GM23338 (cell line): ENCODE measurements at regions not wholly inside any gene's neighbourhood (a gene's known extent, or its start where the extent isn't known, plus 50 kb on each side); places are given as distances from the start of the nearest gene placed in this dataset.

Experiments
- CTCF ChIP-seq, 2 experiments: fragments of 200-600 bp in 1 of 2; sonication (generic) in 1 of 2; conservative IDR thresholded peaks; 2 replicates each; pipeline versions ENCODE4 v1.5.1 to v1.6.1; 2016 to 2017; ENCODE audit warnings: antibody characterized with exemption in 2 of 2, low read depth in 2 of 2, mild to moderate bottlenecking in 2 of 2, moderate library complexity in 1 of 2
- ETS1 ChIP-seq: IDR thresholded peaks from 2 replicates; pipeline ENCODE4 v1.6.1; 2016; ENCODE audit warnings: antibody characterized with exemption
- EZH2 ChIP-seq: fragments of 200-600 bp; sonication (generic); IDR thresholded peaks from one replicate; pipeline ENCODE4 v1.8.0; 2017; ENCODE audit warnings: antibody characterized with exemption, mild to moderate bottlenecking, low read depth; ENCODE audit not compliant: unreplicated experiment
- EZH2phosphoT487 ChIP-seq: fragments of 200-600 bp; sonication (generic); IDR thresholded peaks from one replicate; pipeline ENCODE4 v1.8.1; 2018; ENCODE audit warnings: antibody characterized with exemption; ENCODE audit not compliant: unreplicated experiment
- JUNB ChIP-seq: IDR thresholded peaks from one replicate; pipeline ENCODE4 v1.6.1; 2016; ENCODE audit warnings: antibody characterized with exemption; ENCODE audit not compliant: unreplicated experiment
- NANOG ChIP-seq: IDR thresholded peaks from 2 replicates; pipeline ENCODE4 v1.6.1; 2016; ENCODE audit warnings: antibody characterized with exemption, borderline replicate concordance
- REST ChIP-seq: IDR thresholded peaks from one replicate; pipeline ENCODE4 v1.6.1; 2018; ENCODE audit warnings: antibody characterized with exemption; ENCODE audit not compliant: unreplicated experiment
- STAT1 ChIP-seq: IDR thresholded peaks from one replicate; pipeline ENCODE4 v1.6.1; 2016; ENCODE audit warnings: antibody characterized with exemption; ENCODE audit not compliant: unreplicated experiment
- TF ChIP-seq, protein P1 (sequence below): fragments of 250-450 bp; sonication (Bioruptor Pico); IDR thresholded peaks from 2 replicates; pipeline ENCODE4 v1.5.0; 2020; ENCODE audit warnings: mild to moderate bottlenecking, moderate library complexity

DNA sequence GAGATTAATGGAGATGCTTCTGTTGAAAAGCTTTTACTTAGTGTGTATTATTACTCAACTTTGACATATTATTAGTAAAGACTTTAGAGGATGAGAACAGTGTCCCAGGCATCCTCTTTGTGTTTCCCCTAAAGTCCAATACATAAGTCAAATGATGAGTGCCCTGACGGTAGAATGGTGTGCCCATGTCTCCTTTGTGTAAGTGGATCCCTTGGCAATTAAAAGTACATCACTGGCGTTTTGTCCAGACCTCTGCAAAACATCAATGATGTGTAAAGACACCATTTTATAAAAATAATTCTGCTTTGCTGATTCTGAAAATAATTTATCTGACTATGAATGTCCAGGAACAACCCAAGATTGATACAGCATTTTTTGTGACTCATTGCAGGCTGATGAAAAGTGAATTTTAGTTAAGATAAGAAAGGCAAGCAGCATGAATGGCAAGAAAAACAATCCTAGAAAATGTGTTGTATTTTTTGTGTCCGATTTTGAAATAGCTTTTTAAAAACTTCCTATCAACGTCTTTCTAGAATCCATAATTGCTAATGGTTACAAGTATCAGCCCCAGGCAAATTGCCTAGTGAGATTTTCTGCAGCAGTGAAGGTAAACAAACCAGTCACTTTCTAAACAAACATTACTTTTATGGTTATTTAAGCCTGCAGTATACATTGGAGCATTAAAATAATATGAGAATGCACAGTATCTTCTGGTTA is 251.5 kb downstream of the PTPRC start (continued):
- TF ChIP-seq, protein P1, sequence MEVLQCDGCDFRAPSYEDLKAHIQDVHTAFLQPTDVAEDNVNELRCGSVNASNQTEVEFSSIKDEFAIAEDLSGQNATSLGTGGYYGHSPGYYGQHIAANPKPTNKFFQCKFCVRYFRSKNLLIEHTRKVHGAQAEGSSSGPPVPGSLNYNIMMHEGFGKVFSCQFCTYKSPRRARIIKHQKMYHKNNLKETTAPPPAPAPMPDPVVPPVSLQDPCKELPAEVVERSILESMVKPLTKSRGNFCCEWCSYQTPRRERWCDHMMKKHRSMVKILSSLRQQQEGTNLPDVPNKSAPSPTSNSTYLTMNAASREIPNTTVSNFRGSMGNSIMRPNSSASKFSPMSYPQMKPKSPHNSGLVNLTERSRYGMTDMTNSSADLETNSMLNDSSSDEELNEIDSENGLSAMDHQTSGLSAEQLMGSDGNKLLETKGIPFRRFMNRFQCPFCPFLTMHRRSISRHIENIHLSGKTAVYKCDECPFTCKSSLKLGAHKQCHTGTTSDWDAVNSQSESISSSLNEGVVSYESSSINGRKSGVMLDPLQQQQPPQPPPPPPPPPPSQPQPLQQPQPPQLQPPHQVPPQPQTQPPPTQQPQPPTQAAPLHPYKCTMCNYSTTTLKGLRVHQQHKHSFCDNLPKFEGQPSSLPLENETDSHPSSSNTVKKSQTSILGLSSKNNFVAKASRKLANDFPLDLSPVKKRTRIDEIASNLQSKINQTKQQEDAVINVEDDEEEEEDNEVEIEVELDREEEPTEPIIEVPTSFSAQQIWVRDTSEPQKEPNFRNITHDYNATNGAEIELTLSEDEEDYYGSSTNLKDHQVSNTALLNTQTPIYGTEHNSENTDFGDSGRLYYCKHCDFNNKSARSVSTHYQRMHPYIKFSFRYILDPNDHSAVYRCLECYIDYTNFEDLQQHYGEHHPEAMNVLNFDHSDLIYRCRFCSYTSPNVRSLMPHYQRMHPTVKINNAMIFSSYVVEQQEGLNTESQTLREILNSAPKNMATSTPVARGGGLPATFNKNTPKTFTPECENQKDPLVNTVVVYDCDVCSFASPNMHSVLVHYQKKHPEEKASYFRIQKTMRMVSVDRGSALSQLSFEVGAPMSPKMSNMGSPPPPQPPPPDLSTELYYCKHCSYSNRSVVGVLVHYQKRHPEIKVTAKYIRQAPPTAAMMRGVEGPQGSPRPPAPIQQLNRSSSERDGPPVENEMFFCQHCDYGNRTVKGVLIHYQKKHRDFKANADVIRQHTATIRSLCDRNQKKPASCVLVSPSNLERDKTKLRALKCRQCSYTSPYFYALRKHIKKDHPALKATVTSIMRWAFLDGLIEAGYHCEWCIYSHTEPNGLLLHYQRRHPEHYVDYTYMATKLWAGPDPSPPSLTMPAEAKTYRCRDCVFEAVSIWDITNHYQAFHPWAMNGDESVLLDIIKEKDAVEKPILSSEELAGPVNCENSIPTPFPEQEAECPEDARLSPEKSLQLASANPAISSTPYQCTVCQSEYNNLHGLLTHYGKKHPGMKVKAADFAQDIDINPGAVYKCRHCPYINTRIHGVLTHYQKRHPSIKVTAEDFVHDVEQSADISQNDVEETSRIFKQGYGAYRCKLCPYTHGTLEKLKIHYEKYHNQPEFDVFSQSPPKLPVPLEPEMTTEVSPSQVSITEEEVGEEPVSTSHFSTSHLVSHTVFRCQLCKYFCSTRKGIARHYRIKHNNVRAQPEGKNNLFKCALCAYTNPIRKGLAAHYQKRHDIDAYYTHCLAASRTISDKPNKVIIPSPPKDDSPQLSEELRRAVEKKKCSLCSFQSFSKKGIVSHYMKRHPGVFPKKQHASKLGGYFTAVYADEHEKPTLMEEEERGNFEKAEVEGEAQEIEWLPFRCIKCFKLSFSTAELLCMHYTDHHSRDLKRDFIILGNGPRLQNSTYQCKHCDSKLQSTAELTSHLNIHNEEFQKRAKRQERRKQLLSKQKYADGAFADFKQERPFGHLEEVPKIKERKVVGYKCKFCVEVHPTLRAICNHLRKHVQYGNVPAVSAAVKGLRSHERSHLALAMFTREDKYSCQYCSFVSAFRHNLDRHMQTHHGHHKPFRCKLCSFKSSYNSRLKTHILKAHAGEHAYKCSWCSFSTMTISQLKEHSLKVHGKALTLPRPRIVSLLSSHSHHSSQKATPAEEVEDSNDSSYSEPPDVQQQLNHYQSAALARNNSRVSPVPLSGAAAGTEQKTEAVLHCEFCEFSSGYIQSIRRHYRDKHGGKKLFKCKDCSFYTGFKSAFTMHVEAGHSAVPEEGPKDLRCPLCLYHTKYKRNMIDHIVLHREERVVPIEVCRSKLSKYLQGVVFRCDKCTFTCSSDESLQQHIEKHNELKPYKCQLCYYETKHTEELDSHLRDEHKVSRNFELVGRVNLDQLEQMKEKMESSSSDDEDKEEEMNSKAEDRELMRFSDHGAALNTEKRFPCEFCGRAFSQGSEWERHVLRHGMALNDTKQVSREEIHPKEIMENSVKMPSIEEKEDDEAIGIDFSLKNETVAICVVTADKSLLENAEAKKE (CRISPR knock-in tag) = no peak
- no peak for TF ChIP-seq STAT1
- TF ChIP-seq JUNB = no peak
- no peak for TF ChIP-seq ETS1
- no peak for TF ChIP-seq CTCF (conservative IDR thresholded peaks at IDR 0.05; ENCODE audit: low read depth in 2 of 2)
- TF ChIP-seq NANOG = no peak
- TF ChIP-seq EZH2 = no peak
- no peak for TF ChIP-seq REST
- TF ChIP-seq EZH2phosphoT487 = no peak
